GM04503 (cell line): ENCODE measurements at regions not wholly inside any gene's neighbourhood (a gene's known extent, or its start where the extent isn't known, plus 50 kb on each side); places are given as distances from the start of the nearest gene placed in this dataset.
"Not testable (repeated sequence)": the region's sequence is repeated elsewhere in the genome, so short reads cannot be mapped to it uniquely, and the experiment has no call there.

Experiments
- DNase-seq: peaks from one replicate; pipeline ENCODE4 v3.0.0-alpha.2; 2012; ENCODE audit warnings: low read depth

DNA sequence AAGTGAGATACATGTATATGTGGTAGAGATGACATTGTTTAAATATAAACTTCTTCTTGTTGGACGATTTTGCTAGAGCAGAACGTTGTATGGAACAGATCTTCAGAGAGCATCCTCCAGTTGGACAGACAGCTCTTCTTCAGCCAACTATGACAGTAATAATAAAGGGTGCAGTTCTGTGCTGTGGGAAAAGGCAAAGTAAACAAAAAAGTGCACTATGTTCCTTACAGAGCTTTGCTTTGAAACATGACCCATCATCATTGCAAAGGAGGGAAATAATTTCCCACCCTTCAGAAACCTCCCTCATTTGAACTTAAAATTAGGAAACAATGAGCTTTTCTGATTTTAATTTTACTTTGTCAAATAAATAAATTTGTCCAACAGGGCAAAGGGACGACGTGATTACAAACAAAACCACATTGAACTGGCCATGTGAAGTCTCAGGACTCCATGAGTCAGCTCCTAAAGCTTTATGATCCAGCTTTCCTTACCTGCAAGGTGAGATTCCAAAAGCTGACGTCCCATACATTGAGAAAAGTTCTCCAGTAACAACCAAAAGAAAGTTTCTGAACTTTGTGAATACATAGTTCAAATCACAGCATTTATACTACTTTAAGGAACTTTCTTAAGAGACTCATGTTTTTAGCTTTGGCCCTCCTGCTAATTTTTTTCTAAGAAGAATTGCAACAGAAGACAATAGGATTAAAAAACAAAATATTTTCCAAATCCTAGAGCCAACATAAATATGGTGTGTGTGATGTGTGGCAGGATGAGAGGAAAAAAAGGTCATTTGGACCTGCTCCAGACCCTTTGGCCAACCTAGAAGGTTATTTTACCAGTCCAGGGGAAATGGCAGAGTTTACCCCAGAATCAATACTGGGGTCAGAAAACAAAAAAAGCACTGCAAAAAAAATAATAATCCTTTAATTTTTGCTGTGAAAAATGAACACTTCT is 565.4 kb upstream of the NRP1 start:
- DNase-seq, result no peak

DNA sequence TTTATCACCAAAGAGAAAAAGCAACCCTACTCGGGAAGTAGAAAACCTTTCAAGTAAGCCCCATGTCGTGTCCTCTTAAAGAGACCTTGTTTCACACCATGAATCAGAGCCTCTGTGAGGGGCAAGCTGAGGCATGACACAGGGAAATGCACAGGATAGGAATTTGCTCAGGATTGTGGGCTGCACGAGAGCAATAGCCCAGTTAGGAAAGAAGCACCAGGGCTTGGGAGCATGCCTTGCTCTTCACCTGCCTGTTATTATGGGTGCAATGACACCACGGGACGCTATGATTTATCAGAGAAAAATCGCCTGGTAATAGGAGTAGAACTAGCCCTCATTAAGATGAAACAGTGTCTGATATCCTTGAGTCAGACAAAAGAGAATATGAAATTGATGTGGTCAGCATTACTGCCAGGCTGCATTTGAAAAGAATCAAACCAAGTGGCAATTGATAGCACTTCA is 562.9 kb upstream of the NRP1 start:
- DNase-seq, result no peak

- no peak for DNase-seq
These were observed 559.0 kb upstream of the NRP1 start for GRCh38 chr10:33893506-33893905.

GRCh38 chr10:33889371-33889770 is 554.9 kb upstream of the NRP1 start:
- no peak for DNase-seq

DNA sequence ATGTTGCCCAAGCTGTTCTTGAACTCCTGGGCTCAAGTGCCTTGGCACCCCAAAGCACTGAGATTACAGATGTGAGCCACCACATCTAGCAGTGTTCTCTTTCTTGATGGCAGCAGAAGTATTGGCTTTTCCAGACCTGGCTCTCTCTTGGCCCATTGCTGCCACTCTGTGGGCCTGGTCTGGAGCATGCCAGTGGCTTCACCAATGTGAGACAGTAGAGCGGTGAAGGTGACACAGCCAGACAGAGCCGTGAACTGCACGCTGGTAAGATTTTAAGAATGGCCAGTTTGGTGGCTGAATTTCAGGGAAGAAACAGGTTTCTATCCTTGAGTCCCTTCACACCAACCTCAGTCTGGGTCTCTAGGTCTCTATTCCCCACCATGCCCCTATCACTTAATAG is 552.7 kb upstream of the NRP1 start:
- no peak for DNase-seq

GRCh38 chr10:33886299-33886698 is 551.8 kb upstream of the NRP1 start:
- DNase-seq, result no peak

DNA sequence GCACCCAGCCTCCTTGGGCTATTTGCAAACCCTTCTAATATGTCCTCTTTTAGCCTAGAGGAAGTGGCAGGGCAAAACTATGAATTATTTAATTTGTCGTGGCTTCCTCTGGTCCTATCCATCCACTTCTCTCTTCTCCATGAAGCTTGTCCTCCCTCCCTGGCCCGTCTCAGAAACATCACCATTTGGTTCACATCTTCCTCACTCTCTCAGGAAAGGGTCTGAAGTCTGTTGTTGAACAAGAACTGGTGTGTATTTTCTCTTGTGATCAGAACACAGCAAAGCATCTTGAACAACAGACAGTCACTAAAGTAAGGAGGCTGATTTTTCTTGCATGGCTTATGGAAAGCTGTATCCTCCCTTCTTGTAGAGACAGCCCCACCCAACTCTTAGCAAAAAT is 550.1 kb upstream of the NRP1 start:
- no peak for DNase-seq

- no peak for DNase-seq
These were observed 549.4 kb upstream of the NRP1 start for GRCh38 chr10:33883881-33884280.

DNA sequence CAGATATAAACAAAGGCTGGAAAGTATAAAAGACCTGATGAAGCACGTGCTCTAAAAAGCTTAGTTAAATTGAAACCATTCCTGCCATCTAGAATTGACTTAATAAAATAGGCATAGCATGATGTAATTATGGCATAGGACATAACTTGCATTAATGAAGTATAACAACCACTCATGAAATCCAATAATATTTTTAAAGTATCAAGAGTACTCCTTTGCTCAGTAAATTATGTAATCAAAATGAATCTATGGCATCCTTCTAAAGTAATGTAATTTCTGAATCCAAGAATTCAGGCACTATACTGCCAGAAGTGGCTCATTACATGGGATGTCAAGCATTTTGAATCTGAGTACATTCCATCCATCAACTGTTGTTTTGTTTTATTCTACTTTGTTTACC is 548.5 kb upstream of the NRP1 start:
- DNase-seq, result no peak

- DNase-seq, result no peak
These were observed 545.8 kb upstream of the NRP1 start for GRCh38 chr10:33880291-33880690.

DNA sequence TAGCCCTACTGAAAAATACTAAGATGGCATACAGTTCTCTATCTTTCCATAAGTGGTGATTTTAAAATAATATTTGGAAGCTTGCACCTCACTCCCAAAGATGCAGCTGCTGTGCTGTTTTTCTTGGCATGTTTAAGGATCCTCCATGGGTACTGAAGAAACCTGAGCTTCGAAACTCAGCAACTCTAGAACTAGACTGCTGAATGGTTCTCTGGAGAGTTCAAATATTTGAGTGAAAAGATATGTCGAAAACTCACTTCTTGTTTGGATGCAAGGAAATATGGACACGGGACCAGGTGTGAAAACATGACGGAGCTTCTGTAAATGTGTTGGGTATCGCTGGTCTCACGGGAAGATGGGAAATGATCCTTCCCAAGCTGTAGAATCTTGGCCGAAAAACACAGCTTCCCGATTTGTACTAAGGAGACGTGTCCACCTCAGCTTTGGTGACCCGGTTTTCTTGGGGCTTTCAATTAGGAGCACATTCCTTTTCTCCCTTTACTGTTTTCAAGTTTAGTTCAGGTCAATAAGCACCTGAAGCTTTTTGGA is 543.8 kb upstream of the NRP1 start:
- DNase-seq, result no peak

- no peak for DNase-seq
These were observed 542.3 kb upstream of the NRP1 start for GRCh38 chr10:33876584-33877400.

GRCh38 chr10:33875924-33876583 is 541.6 kb upstream of the NRP1 start:
- no peak for DNase-seq

GRCh38 chr10:33871061-33871956 is 536.8 kb upstream of the NRP1 start:
- DNase-seq, result no peak

- DNase-seq, result no peak
These were observed 535.0 kb upstream of the NRP1 start for GRCh38 chr10:33869481-33869880.

DNA sequence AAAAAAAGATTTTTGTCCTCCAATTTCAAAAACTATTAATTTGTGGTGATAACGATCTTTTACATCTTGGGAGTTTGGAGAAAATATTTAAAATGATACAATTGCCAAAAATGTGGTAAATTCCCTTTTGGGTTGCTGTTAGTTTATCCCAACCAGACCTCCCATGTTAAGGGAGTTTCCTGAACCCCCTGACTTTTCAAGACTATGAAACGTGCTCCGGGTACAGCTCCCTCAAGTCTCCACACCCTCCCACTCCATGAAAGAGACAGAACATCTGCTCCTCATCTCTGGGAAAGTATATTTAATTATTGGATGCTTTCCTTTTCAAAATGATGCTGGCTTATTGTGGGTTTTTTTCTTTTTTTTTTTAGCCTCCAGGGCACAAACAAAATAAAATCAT is 534.6 kb upstream of the NRP1 start:
- DNase-seq, result no peak

- not testable (repeated sequence) for DNase-seq
These were observed 532.8 kb upstream of the NRP1 start for GRCh38 chr10:33867199-33867789.

- no peak for DNase-seq
These were observed 528.9 kb upstream of the NRP1 start for GRCh38 chr10:33863352-33863751.

GRCh38 chr10:33862536-33863105 is 528.2 kb upstream of the NRP1 start:
- no peak for DNase-seq

- DNase-seq, result no peak
These were observed 527.4 kb upstream of the NRP1 start for GRCh38 chr10:33861833-33862232.
